Renal cortical epithelial cell (primary cell): ENCODE measurements at regions not wholly inside any gene's neighbourhood (a gene's known extent, or its start where the extent isn't known, plus 50 kb on each side); places are given as distances from the start of the nearest gene placed in this dataset.

Experiments used
- DNase-seq: peaks from one replicate; pipeline ENCODE4 v3.0.0-alpha.2; 2011; ENCODE audit warnings: low read depth

GRCh38 chr11:121794671-121795141 lies 321.3 kb downstream of the BLID start:
- no peak for DNase-seq

DNA sequence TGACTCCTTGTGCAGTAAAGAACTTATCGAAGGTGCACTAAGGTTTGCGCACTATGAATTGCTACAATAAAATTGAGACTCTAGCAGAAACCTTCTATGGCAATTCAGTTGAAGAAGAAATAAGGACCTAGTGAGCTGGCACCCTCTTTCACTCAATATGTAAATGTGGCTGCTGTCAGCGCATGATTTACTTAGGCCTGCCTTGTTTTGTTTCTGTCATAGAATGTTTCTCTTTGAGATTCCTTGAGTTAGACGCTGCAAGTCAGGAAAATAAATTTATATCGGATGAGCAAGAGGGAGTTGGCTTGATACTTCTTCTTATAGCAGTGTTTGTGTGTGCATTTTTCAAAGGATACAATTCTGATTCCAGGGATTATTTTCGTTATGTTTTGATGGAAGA lies 322.1 kb downstream of the BLID start:
- no peak for DNase-seq

GRCh38 chr11:121793291-121793690 lies 322.7 kb downstream of the BLID start:
- DNase-seq, result no peak

GRCh38 chr11:121792185-121792584 lies 323.8 kb downstream of the BLID start:
- no peak for DNase-seq

DNA sequence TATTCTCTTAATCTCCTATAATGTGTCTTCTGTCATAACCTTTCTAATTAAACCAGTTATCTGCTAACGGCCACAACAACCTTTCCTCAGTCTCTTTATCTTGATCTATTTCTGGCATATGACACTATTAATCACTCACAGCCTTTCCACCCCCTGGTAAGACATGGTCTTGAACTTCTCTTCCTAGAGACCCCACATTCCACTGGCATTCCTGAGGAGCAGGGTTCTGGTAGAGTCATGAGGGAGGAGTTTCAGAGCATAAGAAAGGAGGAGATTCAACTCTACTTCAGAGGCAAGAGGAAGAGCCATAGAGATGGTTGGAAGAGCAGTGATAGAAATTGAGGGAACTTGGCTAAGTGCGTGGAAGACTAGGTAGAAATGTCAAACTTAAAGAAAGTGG lies 325.6 kb downstream of the BLID start:
- no peak for DNase-seq

DNA sequence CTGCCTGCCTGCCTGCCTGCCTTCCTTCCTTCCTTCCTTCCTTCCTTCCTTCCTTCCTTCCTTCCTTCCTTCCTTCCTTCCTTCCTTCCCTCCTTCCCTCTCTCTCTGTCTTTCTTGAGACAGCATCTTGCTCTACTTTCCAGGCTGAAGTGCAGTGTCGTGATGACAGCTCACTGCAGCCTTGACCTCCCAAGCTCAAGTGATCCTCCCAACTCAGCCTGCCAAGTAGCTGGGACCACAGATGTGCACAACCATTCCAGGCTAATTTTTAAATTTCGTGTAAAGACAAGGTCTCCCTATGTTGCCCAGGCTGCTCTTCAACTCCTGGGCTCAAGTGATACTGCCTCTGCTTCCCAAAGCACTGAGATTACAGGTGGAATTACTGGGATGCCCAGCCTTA lies 328.2 kb upstream of the SORL1-AS1 start:
- no peak for DNase-seq

- DNase-seq, result no peak
Observed at GRCh38 chr11:121777056-121777455, 324.3 kb upstream of the SORL1-AS1 start.

DNA sequence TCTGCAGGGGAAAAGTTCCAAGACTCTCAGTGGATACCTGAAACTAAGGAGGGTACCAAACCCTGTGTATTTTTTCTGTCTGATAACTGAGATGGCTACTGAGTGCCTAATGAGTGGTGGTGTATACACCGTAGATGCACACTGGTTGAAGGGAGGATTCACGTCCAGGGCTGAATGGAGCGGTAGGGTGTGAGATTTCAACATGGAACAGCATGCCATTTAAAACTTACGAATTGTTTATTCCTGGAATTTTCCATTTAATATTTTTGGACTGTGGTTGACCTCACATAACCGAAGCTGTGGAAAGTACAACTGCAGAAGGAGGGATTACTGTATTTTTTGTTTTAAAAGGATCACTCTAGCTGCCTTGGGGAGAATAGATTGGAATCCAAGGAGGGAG lies 322.5 kb upstream of the SORL1-AS1 start:
- DNase-seq, result no peak

- DNase-seq, result no peak
Observed at GRCh38 chr11:121773076-121773475, 320.3 kb upstream of the SORL1-AS1 start.

GRCh38 chr11:121770939-121771595 lies 318.3 kb upstream of the SORL1-AS1 start:
- DNase-seq, result no peak

DNA sequence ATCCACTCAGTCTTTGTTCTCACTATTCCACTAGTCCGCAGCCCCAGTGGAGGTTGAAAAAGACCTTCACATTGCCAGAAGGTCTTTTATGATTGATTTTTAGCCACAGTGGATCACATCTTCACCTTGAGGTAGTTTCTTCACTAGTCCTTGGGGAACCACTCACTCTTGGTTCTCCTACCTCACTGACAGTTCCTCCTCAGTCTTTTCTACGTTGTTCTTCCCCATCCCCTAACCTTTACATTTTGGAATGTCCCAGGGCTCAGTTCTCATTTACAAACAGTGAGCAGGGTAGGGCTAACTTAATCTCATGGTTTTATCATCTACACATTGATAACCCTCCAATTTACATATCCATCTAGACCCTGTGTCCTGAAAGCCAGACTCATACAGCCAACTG lies 316.4 kb upstream of the SORL1-AS1 start:
- DNase-seq, result no peak

DNA sequence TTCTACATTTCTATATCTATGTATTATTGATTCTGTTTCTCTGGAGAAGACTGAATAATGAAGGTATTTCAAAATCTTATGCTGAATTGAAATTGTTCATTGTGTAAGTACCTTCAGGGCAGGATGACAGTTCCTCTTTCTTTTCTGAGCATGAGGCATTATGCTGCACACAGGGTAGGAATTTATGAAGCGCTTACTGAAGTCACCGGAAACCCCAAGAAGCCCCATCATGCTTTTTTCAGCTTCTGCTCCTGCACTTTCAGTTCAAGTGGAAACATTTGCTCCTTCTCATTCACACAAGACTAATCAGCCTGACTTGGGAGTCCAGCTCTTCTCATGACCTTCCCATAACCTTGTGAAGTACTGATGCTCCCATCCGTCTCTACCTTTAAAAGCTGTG lies 314.7 kb upstream of the SORL1-AS1 start:
- DNase-seq, result no peak

GRCh38 chr11:121766991-121767390 lies 314.2 kb upstream of the SORL1-AS1 start:
- DNase-seq, result no peak

DNA sequence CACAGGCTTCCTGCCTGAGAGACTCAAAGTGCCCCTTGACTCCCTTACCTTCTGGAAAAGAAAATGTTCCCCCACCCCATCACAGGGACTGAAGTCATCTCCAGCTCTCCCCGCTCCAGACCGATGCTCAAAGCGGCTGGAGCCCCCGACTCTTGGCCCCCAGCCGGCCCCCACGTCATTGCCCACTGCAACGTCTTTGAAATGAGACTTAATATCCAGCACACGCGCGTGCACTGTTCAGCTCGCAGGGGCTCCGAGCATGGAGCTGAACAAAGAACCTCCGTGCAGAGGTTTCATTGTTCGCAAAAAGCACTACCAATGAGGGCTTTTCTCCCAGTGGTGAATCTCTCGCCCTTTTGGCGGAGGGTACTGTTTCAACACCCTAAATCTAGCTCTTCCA lies 313.4 kb upstream of the SORL1-AS1 start:
- DNase-seq, result no peak

GRCh38 chr11:121763526-121763925 lies 310.8 kb upstream of the SORL1-AS1 start:
- no peak for DNase-seq

GRCh38 chr11:121762820-121763219 lies 310.1 kb upstream of the SORL1-AS1 start:
- no peak for DNase-seq

GRCh38 chr11:121761186-121761585 lies 308.4 kb upstream of the SORL1-AS1 start:
- DNase-seq, result no peak

DNA sequence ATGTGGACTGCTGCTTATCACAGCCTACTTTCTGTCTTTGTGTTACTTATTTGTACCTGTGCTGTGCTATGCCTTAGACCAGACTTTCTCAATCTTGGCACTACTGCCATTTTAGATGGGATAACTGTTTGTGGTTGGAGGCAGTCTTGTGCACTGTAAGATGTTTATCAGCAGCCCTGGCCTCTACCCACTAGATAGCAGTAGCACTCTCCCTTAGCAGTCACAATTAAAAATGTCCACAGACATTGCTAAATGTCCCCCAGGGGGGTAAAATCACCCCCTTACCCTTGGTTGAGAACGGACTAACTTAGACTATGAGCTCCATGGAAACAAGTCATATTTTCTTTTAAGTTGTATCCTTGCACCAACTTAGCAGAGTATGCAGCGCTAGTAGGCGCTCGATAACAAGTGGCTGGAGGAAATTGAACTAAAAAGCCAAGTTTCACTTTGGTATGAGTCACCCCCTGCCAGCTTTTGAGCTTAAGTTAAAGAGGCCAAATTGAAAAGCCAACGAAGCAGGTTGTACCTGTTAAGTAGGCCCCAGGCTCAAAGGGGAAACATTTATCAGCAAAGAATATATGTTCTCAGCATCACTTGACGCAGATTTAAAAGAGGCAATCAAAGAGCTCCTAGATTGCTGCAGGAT lies 304.8 kb upstream of the SORL1-AS1 start:
- no peak for DNase-seq

- no peak for DNase-seq
Observed at GRCh38 chr11:121755906-121756305, 303.1 kb upstream of the SORL1-AS1 start.

- DNase-seq, result no peak
Observed at GRCh38 chr11:121755191-121755590, 302.4 kb upstream of the SORL1-AS1 start.

- no peak for DNase-seq
Observed at GRCh38 chr11:121754598-121754997, 301.8 kb upstream of the SORL1-AS1 start.

DNA sequence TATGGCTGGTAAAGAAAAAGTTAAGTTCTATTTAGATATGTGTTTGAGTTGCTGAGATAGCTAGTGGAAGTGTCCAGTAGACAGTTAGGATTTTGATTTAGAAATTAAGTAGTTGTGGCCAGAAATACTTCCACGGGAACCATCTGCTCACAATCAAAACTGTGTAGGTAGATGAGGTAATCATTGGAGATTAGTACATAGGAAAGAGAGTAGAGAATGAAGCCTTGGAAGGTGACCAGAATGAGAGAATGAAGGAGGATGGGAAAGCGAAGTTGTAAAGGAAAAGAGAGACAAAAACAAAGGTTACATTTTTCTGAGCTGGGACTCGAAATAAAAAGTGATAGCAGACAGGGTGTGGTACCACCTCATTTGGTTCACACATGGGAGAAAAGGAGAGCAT lies 296.9 kb upstream of the SORL1-AS1 start:
- no peak for DNase-seq

- no peak for DNase-seq
Observed at GRCh38 chr11:121748068-121748467, 295.3 kb upstream of the SORL1-AS1 start.

DNA sequence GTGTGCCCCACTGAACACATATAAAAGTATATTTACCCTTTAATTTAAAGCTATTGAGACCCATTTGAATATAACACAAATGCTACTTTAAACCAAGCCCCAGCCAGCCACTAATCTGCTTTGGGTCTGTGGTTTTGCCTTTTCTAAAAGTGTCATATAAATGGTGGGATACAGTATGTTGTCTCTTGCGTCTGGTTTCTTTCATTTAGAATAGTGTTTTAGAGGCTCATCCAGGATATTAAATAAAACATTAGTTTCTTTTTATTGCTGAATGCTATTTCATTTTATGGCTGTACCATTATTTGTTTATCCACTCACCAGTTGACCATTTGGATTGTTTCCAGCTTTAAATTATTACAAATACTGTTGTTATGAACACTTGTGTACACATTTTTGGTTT lies 290.5 kb upstream of the SORL1-AS1 start:
- no peak for DNase-seq
